GM23338 (cell line): ENCODE measurements at regions not wholly inside any gene's neighbourhood (a gene's known extent, or its start where the extent isn't known, plus 50 kb on each side); places are given as distances from the start of the nearest gene placed in this dataset.

ENCODE experiments used
- ATAC-seq: fragments of 200-7000 bp; cut with Tn5 transposase; 3 replicates; pipeline ENCODE4 v1.9.1; 2020
- DNase-seq: peaks from one replicate; pipeline ENCODE4 v3.0.0-alpha.2; 2015; ENCODE audit warnings: low spot score
- H2AFZ ChIP-seq: fragments of 200-600 bp; sonication (generic); 2 replicates; pipeline ENCODE4 v1.8.0; 2016; ENCODE audit warnings: antibody characterized with exemption, mild to moderate bottlenecking, moderate library complexity
- H3F3A ChIP-seq: fragments of 200-600 bp; sonication (generic); replicated peaks from 2 replicates; pipeline ENCODE4 v1.8.0; 2017; ENCODE audit warnings: antibody characterized with exemption, mixed run types, low read depth
- H3K27ac ChIP-seq: fragments of 200-600 bp; sonication (generic); 2 replicates; pipeline ENCODE4 v1.6.1; 2016; ENCODE audit warnings: low read depth
- H3K27me3 ChIP-seq: fragments of 200-600 bp; sonication (generic); 2 replicates; pipeline ENCODE4 v1.8.0; 2016; ENCODE audit warnings: mild to moderate bottlenecking, mixed run types, moderate library complexity; ENCODE audit not compliant: insufficient read depth
- H3K36me3 ChIP-seq: fragments of 200-600 bp; sonication (generic); 2 replicates; pipeline ENCODE4 v1.8.0; 2016; ENCODE audit warnings: mild to moderate bottlenecking; ENCODE audit not compliant: insufficient read depth
- H3K4me1 ChIP-seq: fragments of 200-600 bp; sonication (generic); 2 replicates; pipeline ENCODE4 v1.8.0; 2016; ENCODE audit warnings: mild to moderate bottlenecking, moderate library complexity; ENCODE audit not compliant: insufficient read depth
- H3K4me2 ChIP-seq: fragments of 200-600 bp; sonication (generic); 2 replicates; pipeline ENCODE4 v1.7.1; 2017; ENCODE audit warnings: mixed run types
- H3K4me3 ChIP-seq: fragments of 200-600 bp; sonication (generic); 2 replicates; pipeline ENCODE4 v1.6.1; 2016; ENCODE audit warnings: mixed run types
- H3K79me2 ChIP-seq: fragments of 200-600 bp; sonication (generic); replicated peaks from 2 replicates; pipeline ENCODE4 v1.8.0; 2017; ENCODE audit warnings: mild to moderate bottlenecking; ENCODE audit not compliant: insufficient read depth
- H3K9me2 ChIP-seq: fragments of 200-600 bp; sonication (generic); 2 replicates; pipeline ENCODE4 v1.8.0; 2017; ENCODE audit not compliant: insufficient read depth
- H4K20me1 ChIP-seq: fragments of 200-600 bp; sonication (generic); replicated peaks from 2 replicates; pipeline ENCODE4 v1.8.0; 2017; ENCODE audit warnings: mild to moderate bottlenecking; ENCODE audit not compliant: insufficient read depth
- H3K27ac Mint-ChIP-seq: 2 replicates; pipeline ENCODE4 v1.8.0; 2020; ENCODE audit warnings: inconsistent platforms, mild to moderate bottlenecking, moderate library complexity, mixed read lengths
- H3K27me3 Mint-ChIP-seq: 3 replicates; pipeline ENCODE4 v1.8.0; 2022; ENCODE audit warnings: low read depth, mild to moderate bottlenecking, moderate library complexity, mixed read lengths, inconsistent platforms; ENCODE audit not compliant: insufficient read depth, poor library complexity
- H3K36me3 Mint-ChIP-seq: 3 replicates; pipeline ENCODE4 v1.8.0; 2021; ENCODE audit warnings: low read depth, mild to moderate bottlenecking, inconsistent platforms, moderate library complexity, mixed read lengths
- H3K4me1 Mint-ChIP-seq: 3 replicates; pipeline ENCODE4 v1.8.0; 2020; ENCODE audit warnings: mild to moderate bottlenecking, inconsistent platforms, mixed read lengths
- H3K4me3 Mint-ChIP-seq: 3 replicates; pipeline ENCODE4 v1.8.0; 2021; ENCODE audit warnings: moderate library complexity, mild to moderate bottlenecking, inconsistent platforms, mixed read lengths
- H3K9me3 Mint-ChIP-seq: 3 replicates; pipeline ENCODE4 v1.8.0; 2020; ENCODE audit warnings: moderate library complexity, mild to moderate bottlenecking, inconsistent platforms, mixed read lengths
- CREB1 ChIP-seq: fragments of 250-450 bp; sonication (Bioruptor Pico); IDR thresholded peaks from 2 replicates; pipeline ENCODE4 v1.5.0; 2020; ENCODE audit warnings: low read depth, mild to moderate bottlenecking, moderate library complexity
- EZH2 ChIP-seq: fragments of 200-600 bp; sonication (generic); IDR thresholded peaks from one replicate; pipeline ENCODE4 v1.8.0; 2017; ENCODE audit warnings: antibody characterized with exemption, mild to moderate bottlenecking, low read depth; ENCODE audit not compliant: unreplicated experiment
- EZH2phosphoT487 ChIP-seq: fragments of 200-600 bp; sonication (generic); IDR thresholded peaks from one replicate; pipeline ENCODE4 v1.8.1; 2018; ENCODE audit warnings: antibody characterized with exemption; ENCODE audit not compliant: unreplicated experiment
- JUNB ChIP-seq: IDR thresholded peaks from one replicate; pipeline ENCODE4 v1.6.1; 2016; ENCODE audit warnings: antibody characterized with exemption; ENCODE audit not compliant: unreplicated experiment
- NANOG ChIP-seq: IDR thresholded peaks from 2 replicates; pipeline ENCODE4 v1.6.1; 2016; ENCODE audit warnings: antibody characterized with exemption, borderline replicate concordance
- POLR2AphosphoS5 ChIP-seq: IDR thresholded peaks from 2 replicates; pipeline ENCODE4 v1.6.1; 2016; ENCODE audit warnings: antibody characterized with exemption, low read depth
- STAT1 ChIP-seq: IDR thresholded peaks from one replicate; pipeline ENCODE4 v1.6.1; 2016; ENCODE audit warnings: antibody characterized with exemption; ENCODE audit not compliant: unreplicated experiment
- ZNF114 ChIP-seq: fragments of 250-450 bp; sonication (Bioruptor Pico); IDR thresholded peaks from 2 replicates; pipeline ENCODE4 v1.5.0; 2020; ENCODE audit warnings: mild to moderate bottlenecking, moderate library complexity
- ZNF331 ChIP-seq: fragments of 250-450 bp; sonication (Bioruptor Pico); IDR thresholded peaks from 2 replicates; pipeline ENCODE4 v1.5.0; 2020; ENCODE audit warnings: low read depth, mild to moderate bottlenecking, moderate library complexity
- TF ChIP-seq, protein P1 (sequence below), 2 experiments: fragments of 200-600 bp in 1 of 2; sonication (generic) in 1 of 2; conservative IDR thresholded peaks; 2 replicates each; pipeline versions ENCODE4 v1.5.1 to v1.6.1; 2016 to 2017; ENCODE audit warnings: antibody characterized with exemption in 2 of 2, low read depth in 2 of 2, mild to moderate bottlenecking in 2 of 2, moderate library complexity in 1 of 2

DNA sequence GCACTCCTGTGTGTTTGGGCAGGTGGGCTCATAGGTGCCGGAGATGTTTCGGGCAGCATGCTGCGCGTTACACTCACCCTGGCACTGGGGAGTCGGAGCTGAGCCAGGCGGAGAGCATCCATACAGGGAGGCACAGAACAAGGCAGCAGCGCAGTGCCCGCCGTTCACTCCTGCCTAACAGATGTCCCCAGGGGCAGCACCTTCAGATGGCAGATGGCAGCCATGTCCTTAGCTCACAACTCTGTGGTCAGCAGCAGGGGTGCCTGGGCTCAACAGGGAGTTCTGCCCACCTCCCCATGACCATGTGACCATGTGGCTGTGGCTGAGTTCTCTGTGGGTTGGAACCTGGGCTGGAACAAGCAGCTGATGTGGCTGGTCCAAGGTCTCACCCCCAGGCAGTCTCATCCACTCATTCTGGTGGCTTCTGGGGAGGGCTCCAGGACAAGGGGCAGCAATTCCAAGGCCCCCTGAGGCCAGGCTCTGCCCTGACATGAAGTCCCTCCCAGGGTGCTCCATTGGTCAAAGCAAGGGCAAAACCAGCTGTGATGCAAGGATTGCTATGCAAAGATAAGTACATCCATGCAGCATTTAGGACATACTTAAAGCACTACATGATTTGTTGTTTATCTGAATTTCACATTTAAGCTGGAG, 64.2 kb downstream of the MRPL36 start (continued):
- TF ChIP-seq EZH2 (no peak), ZNF331 (CRISPR knock-in tag) (no peak)

GRCh38 chr5:1734908-1735289, 64.7 kb downstream of the MRPL36 start:
- Histone ChIP-seq H2AFZ (peak overlapping the region; percentile 56), H3K9me2 (no peaks in the 10 kb centered on the region), H3K4me2 (no peak overlapping the region), H3K79me2 (no peaks in the 10 kb centered on the region), H4K20me1 (no peaks in the 10 kb centered on the region), H3K27ac (no peak overlapping the region), H3F3A (no peaks in the 10 kb centered on the region), H3K4me1 (no peaks in the 10 kb centered on the region), H3K36me3 (no peaks in the 10 kb centered on the region), H3K4me3 (no peak overlapping the region), H3K27me3 (no peaks in the 10 kb centered on the region)
- no peaks in the 10 kb centered on the region; the same call in 2 of the 3 replicates for H3K4me1 Mint-ChIP-seq
- H3K9me3 Mint-ChIP-seq = peaks cover 7% of the 10 kb centered on the region
- no peak for TF ChIP-seq CREB1
- TF ChIP-seq EZH2phosphoT487 = no peak
- TF ChIP-seq POLR2AphosphoS5 = no peak
- no peak for TF ChIP-seq ZNF114
- TF ChIP-seq STAT1 = no peak
- TF ChIP-seq, protein P1, sequence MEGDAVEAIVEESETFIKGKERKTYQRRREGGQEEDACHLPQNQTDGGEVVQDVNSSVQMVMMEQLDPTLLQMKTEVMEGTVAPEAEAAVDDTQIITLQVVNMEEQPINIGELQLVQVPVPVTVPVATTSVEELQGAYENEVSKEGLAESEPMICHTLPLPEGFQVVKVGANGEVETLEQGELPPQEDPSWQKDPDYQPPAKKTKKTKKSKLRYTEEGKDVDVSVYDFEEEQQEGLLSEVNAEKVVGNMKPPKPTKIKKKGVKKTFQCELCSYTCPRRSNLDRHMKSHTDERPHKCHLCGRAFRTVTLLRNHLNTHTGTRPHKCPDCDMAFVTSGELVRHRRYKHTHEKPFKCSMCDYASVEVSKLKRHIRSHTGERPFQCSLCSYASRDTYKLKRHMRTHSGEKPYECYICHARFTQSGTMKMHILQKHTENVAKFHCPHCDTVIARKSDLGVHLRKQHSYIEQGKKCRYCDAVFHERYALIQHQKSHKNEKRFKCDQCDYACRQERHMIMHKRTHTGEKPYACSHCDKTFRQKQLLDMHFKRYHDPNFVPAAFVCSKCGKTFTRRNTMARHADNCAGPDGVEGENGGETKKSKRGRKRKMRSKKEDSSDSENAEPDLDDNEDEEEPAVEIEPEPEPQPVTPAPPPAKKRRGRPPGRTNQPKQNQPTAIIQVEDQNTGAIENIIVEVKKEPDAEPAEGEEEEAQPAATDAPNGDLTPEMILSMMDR (conservative IDR thresholded peaks at IDR 0.05; ENCODE audit: low read depth in 2 of 2) = no peak
- no peak for TF ChIP-seq EZH2
- TF ChIP-seq ZNF331 (CRISPR knock-in tag) = no peak
- TF ChIP-seq NANOG = no peak
- TF ChIP-seq JUNB = no peak
- H3K27me3 Mint-ChIP-seq = peaks cover 4% of the 10 kb centered on the region
- H3K4me3 Mint-ChIP-seq = no peak overlapping the region
- no peaks in the 10 kb centered on the region for H3K36me3 Mint-ChIP-seq
- H3K27ac Mint-ChIP-seq = no peak overlapping the region
- ATAC-seq (no peak), DNase-seq (no peak)

- no peak for DNase-seq
- Histone ChIP-seq H3K9me2 (no peaks in the 10 kb centered on the region), H3K36me3 (no peaks in the 10 kb centered on the region), H3K4me2 (no peak overlapping the region), H3K4me3 (no peak overlapping the region), H3K4me1 (no peaks in the 10 kb centered on the region), H3K27me3 (no peaks in the 10 kb centered on the region), H2AFZ (peak overlapping the region; percentile 56), H3F3A (no peaks in the 10 kb centered on the region), H4K20me1 (no peaks in the 10 kb centered on the region), H3K79me2 (no peaks in the 10 kb centered on the region), H3K27ac (no peak overlapping the region)
- no peaks in the 10 kb centered on the region; the same call in 2 of the 3 replicates for H3K4me1 Mint-ChIP-seq
- no peak overlapping the region for H3K4me3 Mint-ChIP-seq
- H3K9me3 Mint-ChIP-seq = peaks cover 1% of the 10 kb centered on the region; the same call in 2 of the 3 replicates
- no peak for ATAC-seq
- TF ChIP-seq STAT1 (no peak), EZH2 (no peak), ZNF331 (CRISPR knock-in tag) (no peak)
- peaks cover 4% of the 10 kb centered on the region for H3K27me3 Mint-ChIP-seq
- H3K27ac Mint-ChIP-seq = no peak overlapping the region
- H3K36me3 Mint-ChIP-seq = no peaks in the 10 kb centered on the region
Measured at GRCh38 chr5:1734271-1734907, 65.2 kb downstream of the MRPL36 start.
